CD8-positive, alpha-beta memory T cell (primary cell): ENCODE measurements at regions not wholly inside any gene's neighbourhood (a gene's known extent, or its start where the extent isn't known, plus 50 kb on each side); places are given as distances from the start of the nearest gene placed in this dataset.
A peak's percentile ranks its signal among the peaks of the same experiment; 100 is the strongest.

Source experiments
- CTCF ChIA-PET: fragments of 350-600 bp; sonication (Branson Sonifier 250); formaldehyde crosslinking; loops from one replicate; lab custom pipeline; 2021; ENCODE audit warnings: antibody characterized with exemption; lab: Charles Lee
- POLR2A ChIA-PET: fragments of 350-600 bp; sonication (Branson Sonifier 250); formaldehyde crosslinking; loops from one replicate; lab custom pipeline; 2021; ENCODE audit warnings: antibody characterized with exemption; lab: Charles Lee
- DNase-seq, 5 donors: peaks; one replicate each; pipeline versions ENCODE4 v3.0.0 to v3.0.0-alpha.2; 2020 to 2022; ENCODE audit warnings: mixed read lengths in 1 of 5
- H3K27ac ChIP-seq: one replicate; pipeline ENCODE4 v1.7.0; 2013; ENCODE audit warnings: low read depth, mild to moderate bottlenecking, low read length, moderate library complexity
- H3K27me3 ChIP-seq: 2 replicates; pipeline ENCODE4 v1.7.0; 2013; ENCODE audit warnings: low read length, mild to moderate bottlenecking; ENCODE audit not compliant: insufficient read depth, poor library complexity, severe bottlenecking
- H3K36me3 ChIP-seq: 2 replicates; pipeline ENCODE4 v1.7.0; 2013; ENCODE audit warnings: mild to moderate bottlenecking, low read length, moderate library complexity; ENCODE audit not compliant: insufficient read depth
- H3K4me1 ChIP-seq: 2 replicates; pipeline ENCODE4 v1.7.0; 2013; ENCODE audit warnings: mild to moderate bottlenecking, low read length, moderate library complexity; ENCODE audit not compliant: insufficient read depth
- H3K4me3 ChIP-seq: 2 replicates; pipeline ENCODE4 v1.7.0; 2013; ENCODE audit warnings: mild to moderate bottlenecking, low read length
- H3K9me3 ChIP-seq: 2 replicates; pipeline ENCODE4 v1.7.0; 2013; ENCODE audit warnings: mild to moderate bottlenecking, low read length
- H3K27ac Mint-ChIP-seq, 8 donors: one replicate each; pipeline ENCODE4 v1.8.0; 2020 to 2021; ENCODE audit warnings: mixed read lengths in 8 of 8, mild to moderate bottlenecking in 6 of 8, inconsistent platforms in 3 of 8, moderate library complexity in 3 of 8
- H3K27me3 Mint-ChIP-seq, 2 donors: one replicate each; pipeline ENCODE4 v1.8.0; 2020 to 2021; ENCODE audit warnings: mixed read lengths in 2 of 2, mild to moderate bottlenecking in 1 of 2, moderate library complexity in 1 of 2
- H3K36me3 Mint-ChIP-seq, 3 donors: one replicate each; pipeline ENCODE4 v1.8.0; 2020 to 2021; ENCODE audit warnings: mixed read lengths in 3 of 3, inconsistent platforms in 1 of 3, mild to moderate bottlenecking in 1 of 3
- H3K4me1 Mint-ChIP-seq, 3 donors: one replicate each; pipeline ENCODE4 v1.8.0; 2020 to 2021; ENCODE audit warnings: mixed read lengths in 3 of 3, inconsistent platforms in 1 of 3, mild to moderate bottlenecking in 1 of 3
- H3K4me3 Mint-ChIP-seq, 7 donors: one replicate each; pipeline ENCODE4 v1.8.0; 2020 to 2021; ENCODE audit warnings: mixed read lengths in 7 of 7, mild to moderate bottlenecking in 6 of 7, moderate library complexity in 4 of 7, inconsistent platforms in 2 of 7
- H3K9me3 Mint-ChIP-seq, 5 donors: one replicate each; pipeline ENCODE4 v1.8.0; 2020 to 2022; ENCODE audit warnings: mixed read lengths in 5 of 5, mild to moderate bottlenecking in 3 of 5, moderate library complexity in 2 of 5, inconsistent platforms in 1 of 5

DNA sequence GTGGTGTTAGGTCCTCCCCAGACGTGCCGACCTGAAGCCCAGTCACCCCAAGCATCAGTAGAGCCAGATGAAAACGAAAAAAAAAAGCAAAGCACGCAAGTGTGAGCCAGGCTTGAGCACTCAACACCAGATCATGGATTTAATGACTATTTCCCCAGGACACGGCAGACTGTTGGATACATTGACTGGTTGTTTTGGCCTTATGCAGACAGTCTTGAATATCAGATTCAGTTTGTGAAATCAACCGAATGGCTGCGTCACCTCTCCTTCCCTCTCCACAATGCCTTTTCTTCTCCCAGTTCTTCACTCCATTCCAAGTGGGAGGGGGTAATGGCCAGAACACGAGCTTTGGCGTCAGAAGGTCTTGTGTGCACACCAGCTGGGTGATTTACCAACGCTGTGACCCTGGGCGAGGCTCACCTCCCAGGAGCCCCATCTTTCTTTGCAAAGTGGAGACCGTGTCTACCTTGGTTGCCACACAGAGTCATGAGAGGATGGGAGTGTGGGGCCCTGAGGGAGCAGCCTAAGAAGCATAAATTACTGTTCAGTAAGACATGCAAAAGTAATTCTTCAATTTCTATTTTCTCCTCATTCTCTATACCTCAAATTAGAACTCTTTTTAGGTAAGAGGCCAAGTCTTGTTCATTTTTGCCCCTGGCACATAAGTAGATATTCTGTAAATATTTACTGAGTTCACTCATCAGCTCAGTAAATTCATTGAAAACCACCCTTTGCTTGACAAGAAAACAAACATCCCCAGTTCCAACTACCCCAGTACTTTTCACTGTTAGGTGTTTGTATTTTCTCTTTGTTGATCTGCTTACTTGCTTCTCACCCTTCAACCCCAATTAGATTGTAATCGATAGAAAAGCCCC lies 181.1 kb upstream of the COPS8 start:
- Mint-ChIP-seq H3K4me1 (no peaks in the 10 kb centered on the region), H3K36me3 (no peaks in the 10 kb centered on the region), H3K4me3 (no peak overlapping the region), H3K27me3 (peaks cover 11 to 34% of the 10 kb centered on the region in 2 donors), H3K27ac (no peak overlapping the region), H3K9me3 (no peaks in the 10 kb centered on the region)
- no peaks in the 10 kb centered on the region for H3K36me3 ChIP-seq
- H3K4me1 ChIP-seq: no peaks in the 10 kb centered on the region
- ChIA-PET CTCF (interaction anchor here (0.7 kb wide), 1 partner anchor 11 kb away, joined by 3 read pairs; no protein-coding TSS in a partner anchor), POLR2A (no interaction called here)
- no peak for DNase-seq
- H3K9me3 ChIP-seq: no peaks in the 10 kb centered on the region
- H3K27me3 ChIP-seq: no peaks in the 10 kb centered on the region
- no peak overlapping the region for H3K4me3 ChIP-seq
- H3K27ac ChIP-seq: no peak overlapping the region

DNA sequence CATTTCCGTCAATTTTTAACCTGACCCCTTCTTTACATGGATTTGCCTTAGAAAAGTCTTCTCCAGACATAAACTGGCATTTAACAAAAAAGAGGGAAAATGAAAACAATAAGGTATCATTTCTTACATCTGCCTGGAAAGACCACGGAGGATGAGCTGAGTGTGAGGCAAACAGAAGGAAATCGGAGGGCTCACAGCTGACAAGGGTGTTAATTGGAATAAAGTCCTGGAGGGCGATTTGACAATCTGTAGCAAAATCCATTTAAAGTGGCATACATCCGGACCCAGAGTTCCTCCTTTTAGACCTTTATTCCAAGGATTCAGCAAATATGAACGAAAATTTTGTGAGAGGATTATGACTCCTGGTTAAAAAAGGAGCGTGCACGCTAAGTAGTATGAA lies 179.7 kb upstream of the COPS8 start:
- H3K4me3 ChIP-seq: no peak overlapping the region
- Mint-ChIP-seq H3K27ac (no peak overlapping the region), H3K4me1 (no peaks in the 10 kb centered on the region), H3K4me3 (peak overlapping the region in 1 of 7 donors; percentile 4), H3K36me3 (no peaks in the 10 kb centered on the region), H3K9me3 (no peaks in the 10 kb centered on the region), H3K27me3 (peaks cover 10 to 38% of the 10 kb centered on the region in 2 donors)
- DNase-seq: no peak
- H3K27ac ChIP-seq: no peak overlapping the region
- H3K27me3 ChIP-seq: no peaks in the 10 kb centered on the region
- CTCF ChIA-PET: no interaction called here
- H3K4me1 ChIP-seq: no peaks in the 10 kb centered on the region
- no peaks in the 10 kb centered on the region for H3K36me3 ChIP-seq
- POLR2A ChIA-PET: no interaction called here
- H3K9me3 ChIP-seq: no peaks in the 10 kb centered on the region

- POLR2A ChIA-PET: no interaction called here
- no peaks in the 10 kb centered on the region for H3K27me3 ChIP-seq
- no peaks in the 10 kb centered on the region for H3K9me3 ChIP-seq
- Mint-ChIP-seq H3K27ac (peak overlapping the region in 1 of 8 donors; percentile 44), H3K4me3 (no peak overlapping the region), H3K36me3 (no peaks in the 10 kb centered on the region), H3K27me3 (peaks cover 8 to 41% of the 10 kb centered on the region in 2 donors), H3K9me3 (no peaks in the 10 kb centered on the region), H3K4me1 (no peaks in the 10 kb centered on the region)
- CTCF ChIA-PET: no interaction called here
- H3K4me3 ChIP-seq: no peak overlapping the region
- no peaks in the 10 kb centered on the region for H3K4me1 ChIP-seq
- H3K27ac ChIP-seq: no peak overlapping the region
- no peaks in the 10 kb centered on the region for H3K36me3 ChIP-seq
- no peak for DNase-seq
Measured at GRCh38 chr2:236908439-236909192, 177.1 kb upstream of the COPS8 start.

DNA sequence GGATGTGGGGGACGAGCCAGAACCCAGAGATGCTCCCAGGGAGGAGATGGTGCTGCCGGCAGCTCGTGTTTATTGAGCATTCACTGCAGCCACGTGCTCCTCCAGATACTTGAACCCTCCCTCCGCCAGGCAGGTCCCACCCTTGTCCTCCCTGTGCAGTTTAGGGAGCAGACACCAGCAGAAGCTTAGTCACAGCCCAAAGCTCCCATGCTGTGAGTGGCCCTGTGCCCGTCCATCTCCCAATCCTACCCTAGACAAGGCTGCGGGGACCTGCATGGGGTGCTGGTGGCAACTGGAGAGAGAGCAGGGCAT lies 176.5 kb upstream of the COPS8 start:
- Histone ChIP-seq H3K27me3 (no peaks in the 10 kb centered on the region), H3K9me3 (no peaks in the 10 kb centered on the region), H3K27ac (no peak overlapping the region), H3K4me1 (no peaks in the 10 kb centered on the region), H3K36me3 (no peaks in the 10 kb centered on the region), H3K4me3 (no peak overlapping the region)
- H3K9me3 Mint-ChIP-seq: no peaks in the 10 kb centered on the region
- no peaks in the 10 kb centered on the region for H3K4me1 Mint-ChIP-seq
- POLR2A ChIA-PET: no interaction called here
- peaks cover 7 to 36% of the 10 kb centered on the region in 2 donors for H3K27me3 Mint-ChIP-seq
- H3K27ac Mint-ChIP-seq: no peak overlapping the region
- H3K36me3 Mint-ChIP-seq: no peaks in the 10 kb centered on the region
- DNase-seq: no peak
- CTCF ChIA-PET: no interaction called here
- no peak overlapping the region for H3K4me3 Mint-ChIP-seq

- H3K9me3 Mint-ChIP-seq: no peaks in the 10 kb centered on the region
Measured at GRCh38 chr2:236909802-236910201, 175.9 kb upstream of the COPS8 start.

DNA sequence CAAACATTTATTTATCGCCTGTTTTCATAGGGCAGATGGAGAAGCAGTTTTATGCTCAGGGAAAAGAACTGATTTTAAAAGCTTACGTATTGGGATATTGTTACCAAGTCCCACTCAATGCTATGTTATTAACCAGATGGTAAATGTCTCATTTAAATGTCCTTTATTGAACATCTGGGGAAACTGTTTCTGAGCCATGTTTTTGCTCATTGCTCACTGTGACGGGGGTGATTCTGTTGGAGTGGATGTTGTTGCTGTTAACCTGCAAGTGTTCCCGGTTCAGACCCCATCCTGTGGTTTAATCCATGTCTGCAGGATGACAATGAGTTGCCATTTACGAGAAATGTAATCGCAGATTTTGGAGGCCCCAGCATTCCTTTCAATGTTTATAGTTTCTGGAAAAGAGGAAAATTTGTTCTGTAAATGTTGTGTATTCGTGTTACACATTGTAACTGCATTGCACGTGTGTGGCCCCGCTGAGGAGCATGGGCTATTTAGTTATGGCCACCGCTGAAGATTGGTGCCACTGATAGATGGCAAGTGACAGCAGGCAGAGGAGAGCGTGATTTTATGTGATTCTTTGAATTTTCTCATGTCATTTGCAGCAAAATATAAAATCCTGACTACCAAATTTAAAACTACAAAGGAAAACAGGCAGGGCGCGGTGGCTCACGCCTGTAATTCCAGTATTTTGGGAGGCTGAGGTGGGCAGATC lies 174.8 kb upstream of the COPS8 start:
- DNase-seq: no peak
- Mint-ChIP-seq H3K27me3 (peaks cover 6 to 38% of the 10 kb centered on the region in 2 donors), H3K9me3 (no peaks in the 10 kb centered on the region), H3K36me3 (no peaks in the 10 kb centered on the region), H3K4me1 (no peaks in the 10 kb centered on the region), H3K27ac (peak overlapping the region in 1 of 8 donors; percentile 20), H3K4me3 (no peak overlapping the region)
- ChIA-PET POLR2A (no interaction called here), CTCF (no interaction called here)
- no peak overlapping the region for H3K4me3 ChIP-seq
- no peaks in the 10 kb centered on the region for H3K36me3 ChIP-seq
- no peaks in the 10 kb centered on the region for H3K27me3 ChIP-seq
- no peak overlapping the region for H3K27ac ChIP-seq
- no peaks in the 10 kb centered on the region for H3K4me1 ChIP-seq
- no peaks in the 10 kb centered on the region for H3K9me3 ChIP-seq

More at GRCh38 chr2:236909802-236910201, 175.9 kb upstream of the COPS8 start:
- no peak for DNase-seq
- Histone ChIP-seq H3K27ac (no peak overlapping the region), H3K36me3 (no peaks in the 10 kb centered on the region), H3K4me1 (no peaks in the 10 kb centered on the region), H3K27me3 (no peaks in the 10 kb centered on the region), H3K9me3 (no peaks in the 10 kb centered on the region), H3K4me3 (no peak overlapping the region)
- Mint-ChIP-seq H3K27me3 (peaks cover 5 to 33% of the 10 kb centered on the region in 2 donors), H3K36me3 (no peaks in the 10 kb centered on the region), H3K4me1 (no peaks in the 10 kb centered on the region), H3K4me3 (no peak overlapping the region), H3K27ac (no peak overlapping the region)
- POLR2A ChIA-PET: no interaction called here
- CTCF ChIA-PET: no interaction called here

- Mint-ChIP-seq H3K36me3 (no peaks in the 10 kb centered on the region), H3K27ac (no peak overlapping the region), H3K4me3 (no peak overlapping the region), H3K9me3 (no peaks in the 10 kb centered on the region), H3K27me3 (peaks cover 7 to 39% of the 10 kb centered on the region in 2 donors), H3K4me1 (no peaks in the 10 kb centered on the region)
- H3K9me3 ChIP-seq: no peaks in the 10 kb centered on the region
- no peak for DNase-seq
- no peak overlapping the region for H3K27ac ChIP-seq
- CTCF ChIA-PET: no interaction called here
- H3K4me1 ChIP-seq: no peaks in the 10 kb centered on the region
- H3K27me3 ChIP-seq: no peaks in the 10 kb centered on the region
- H3K4me3 ChIP-seq: no peak overlapping the region
- POLR2A ChIA-PET: no interaction called here
- no peaks in the 10 kb centered on the region for H3K36me3 ChIP-seq
Measured at GRCh38 chr2:236912326-236913120, 173.2 kb upstream of the COPS8 start.
